Hypothalamus (tissue), 51 donors: ENCODE measurements at regions not wholly inside any gene's neighbourhood (a gene's known extent, or its start where the extent isn't known, plus 50 kb on each side); places are given as distances from the start of the nearest gene placed in this dataset.
"Not testable (repeated sequence)": the region's sequence is repeated elsewhere in the genome, so short reads cannot be mapped to it uniquely, and the experiment has no call there.

Source experiments
- DNase-seq, 51 donors: peaks; one replicate each; lab custom pipeline; 2025; lab: John Stamatoyannopoulos, UW

DNA sequence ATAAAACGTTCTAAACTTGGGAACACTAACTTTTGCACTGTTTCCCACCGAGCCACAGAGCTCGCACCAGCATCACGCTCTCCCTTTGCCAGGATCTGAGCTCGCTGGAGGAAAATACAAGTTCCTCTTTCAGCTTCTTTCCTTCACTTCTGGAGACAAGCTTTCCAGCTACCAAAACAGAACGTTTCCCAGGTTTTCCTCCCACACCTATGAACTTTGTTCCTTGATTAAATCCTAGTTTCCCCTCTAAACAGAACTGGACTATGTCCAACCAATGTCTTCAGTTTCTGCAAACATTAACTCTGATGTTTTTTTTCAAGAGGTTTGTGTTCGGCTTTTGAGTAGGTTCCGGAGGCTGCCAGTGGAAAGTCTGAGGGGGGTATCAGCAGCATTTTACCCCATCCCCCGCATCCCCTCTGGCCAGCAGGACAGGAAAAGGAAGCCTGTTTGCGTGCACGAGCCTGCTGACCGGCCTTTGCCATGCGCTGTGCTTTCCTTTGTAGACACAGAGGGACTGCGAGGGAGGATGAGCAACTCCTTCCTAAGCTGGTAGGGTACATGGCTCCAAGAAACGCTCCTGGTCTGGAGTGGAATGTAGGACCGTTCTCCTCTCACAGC lies 135.5 kb downstream of the LY86 start:
- peak in 9 of 51 donors; percentile 15 to 71 (median 43) for DNase-seq

DNA sequence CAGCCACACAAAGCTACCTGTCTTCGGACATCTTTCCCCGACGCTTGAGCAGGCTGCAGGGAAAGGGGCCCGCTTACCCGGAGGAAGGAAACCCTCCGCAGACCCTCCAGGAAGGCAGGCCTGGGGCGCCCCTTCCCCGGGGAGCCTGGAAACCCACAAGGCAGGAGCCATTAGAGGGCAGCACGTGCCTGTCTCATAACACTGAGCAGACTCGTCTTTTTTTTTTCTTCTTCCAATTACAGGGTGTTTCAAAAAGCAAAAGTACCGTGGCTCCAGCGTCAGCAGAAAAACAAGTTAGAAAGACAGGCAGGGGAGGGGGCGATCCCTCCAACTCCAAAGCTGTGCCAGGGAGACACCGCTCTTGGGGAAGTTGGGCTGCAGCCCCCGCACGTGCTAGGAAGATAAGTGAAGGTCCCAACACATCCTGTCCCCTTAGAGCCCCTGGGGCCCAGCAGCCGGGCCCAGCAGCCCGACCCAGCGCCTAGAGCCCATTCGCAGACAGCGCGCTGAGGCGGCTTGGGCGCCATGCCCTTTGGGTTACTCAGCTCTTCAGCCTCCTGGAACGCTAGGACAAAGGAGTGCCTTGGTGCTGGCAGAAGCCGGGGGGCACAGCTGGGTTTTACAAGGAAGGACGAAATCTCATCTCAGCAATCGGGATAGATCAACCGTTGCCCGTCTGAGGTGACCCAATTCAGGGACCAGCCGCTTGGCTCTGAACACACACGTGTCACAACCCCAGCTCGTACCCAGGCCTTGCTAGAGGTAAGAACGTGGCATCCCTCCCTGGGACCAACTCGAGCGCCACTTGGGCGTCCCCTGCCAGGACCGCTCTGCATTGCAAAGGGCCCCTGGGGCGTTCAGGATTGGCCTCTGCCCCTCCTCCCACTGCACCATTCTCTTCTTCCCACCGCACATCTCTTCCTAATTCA lies 136.3 kb downstream of the LY86 start:
- peak in 35 of 51 donors; percentile 13 to 71 (median 41) for DNase-seq

- DNase-seq, result peak in 7 of 51 donors; percentile 8 to 30 (median 15)
These were observed 137.1 kb downstream of the LY86 start for GRCh38 chr6:6725468-6726209.

DNA sequence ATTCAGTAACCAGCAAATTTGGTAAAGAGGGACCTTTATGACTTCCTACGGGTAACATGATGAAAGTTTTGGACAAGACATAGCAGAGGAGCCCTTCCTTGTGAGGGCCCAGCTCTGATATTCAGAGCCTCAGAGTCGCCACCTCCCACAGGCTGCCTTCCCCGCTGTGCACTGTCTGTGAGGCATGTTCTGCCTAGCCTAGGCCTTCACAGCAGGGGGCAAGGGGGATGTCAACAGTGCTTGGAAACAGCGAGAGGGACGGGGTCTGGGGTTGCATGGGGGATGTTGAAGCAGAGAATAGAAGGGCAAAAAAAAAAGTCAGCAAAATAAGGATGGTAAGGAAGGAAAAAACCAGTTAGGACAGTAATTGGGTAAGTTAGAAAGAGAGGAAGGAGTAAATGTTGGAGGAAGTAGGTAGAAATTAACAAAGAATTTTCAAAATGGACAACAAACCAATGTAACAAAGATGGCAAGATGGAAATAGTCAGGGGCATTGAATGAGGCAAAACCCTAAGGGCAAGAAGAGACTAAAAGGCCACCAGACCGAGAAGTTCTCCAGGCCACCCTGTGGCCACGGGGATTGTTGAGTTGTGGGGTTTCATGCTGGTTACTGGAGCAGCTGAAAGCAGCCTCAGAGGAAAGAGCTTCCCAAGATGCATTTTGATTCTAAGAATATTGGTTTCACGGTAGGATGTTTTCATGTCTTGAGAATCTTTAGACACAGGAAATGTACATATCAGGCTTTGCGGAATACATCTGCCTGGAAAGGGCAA lies 139.8 kb downstream of the LY86 start:
- no peak for DNase-seq

DNA sequence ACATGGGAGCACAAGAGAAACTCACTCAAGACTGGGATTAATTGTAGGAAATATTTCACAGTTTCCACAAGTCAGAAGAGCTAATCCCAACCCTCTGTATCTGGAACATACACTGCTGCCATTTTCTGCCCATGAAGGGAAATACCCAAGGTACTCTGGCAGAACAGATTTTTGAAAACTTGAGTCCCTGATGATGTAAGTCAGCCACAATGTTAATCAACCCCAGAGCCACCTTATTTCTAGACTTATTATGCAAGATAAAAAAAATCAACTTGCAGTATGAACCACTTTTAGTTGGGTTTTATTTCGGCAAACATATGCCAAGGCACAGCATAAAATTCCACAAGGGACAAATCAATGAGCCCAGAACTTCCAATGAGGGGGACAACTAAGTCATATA lies 141.5 kb downstream of the LY86 start:
- no peak for DNase-seq

- DNase-seq, result peak in 1 of 51 donors; percentile 15
These were observed 142.3 kb downstream of the LY86 start for GRCh38 chr6:6730831-6731230.

DNA sequence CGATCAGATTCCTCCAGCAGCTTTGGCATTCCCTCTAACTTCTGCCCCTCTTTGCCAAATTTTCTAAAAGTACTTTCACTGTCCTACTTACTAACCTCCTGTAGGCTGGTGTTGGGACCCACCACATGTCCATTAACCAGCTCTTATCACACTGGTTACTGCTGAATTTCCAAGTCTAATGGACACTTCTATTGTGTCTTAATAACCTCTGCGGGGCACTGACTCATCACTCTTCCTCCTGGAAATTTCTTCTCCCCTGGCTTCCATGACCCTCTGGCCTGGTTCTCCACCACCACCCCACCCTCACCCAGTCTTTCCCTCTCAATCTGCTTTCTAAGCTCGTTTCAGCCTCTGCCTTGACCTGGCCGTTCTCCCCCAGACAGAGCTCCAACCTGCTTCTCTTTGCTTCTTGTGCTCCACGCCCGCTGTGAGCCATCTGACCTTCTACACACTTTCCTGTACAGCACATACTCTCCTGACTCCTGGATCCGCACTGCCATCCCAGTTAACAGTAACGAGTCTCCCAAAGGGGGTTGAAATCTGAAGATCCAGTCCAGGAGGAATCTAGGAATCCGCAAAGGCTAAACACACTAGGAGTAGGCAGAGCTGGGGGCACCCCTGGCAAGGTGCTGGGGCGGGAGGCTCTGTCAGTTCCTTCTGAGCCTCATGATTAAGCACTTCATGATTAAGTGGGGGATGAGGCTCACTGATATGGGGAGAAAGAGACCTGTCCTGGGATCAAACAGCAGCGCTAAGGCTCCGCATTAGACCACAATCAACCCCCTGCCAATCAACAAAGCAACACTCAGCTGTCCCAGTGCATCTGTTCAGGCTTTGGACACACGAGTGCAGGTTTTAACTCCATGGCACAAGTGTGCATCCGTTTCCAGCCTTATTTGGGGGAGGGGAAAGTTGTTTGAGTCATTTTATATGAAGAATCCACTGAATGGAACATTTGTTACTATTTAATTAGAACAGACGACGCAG lies 146.3 kb downstream of the LY86 start:
- no peak for DNase-seq

GRCh38 chr6:6736791-6737654 lies 148.5 kb downstream of the LY86 start:
- DNase-seq, result peak in 1 of 51 donors; percentile 12

- no peak for DNase-seq
These were observed 149.2 kb downstream of the LY86 start for GRCh38 chr6:6737671-6738070.

DNA sequence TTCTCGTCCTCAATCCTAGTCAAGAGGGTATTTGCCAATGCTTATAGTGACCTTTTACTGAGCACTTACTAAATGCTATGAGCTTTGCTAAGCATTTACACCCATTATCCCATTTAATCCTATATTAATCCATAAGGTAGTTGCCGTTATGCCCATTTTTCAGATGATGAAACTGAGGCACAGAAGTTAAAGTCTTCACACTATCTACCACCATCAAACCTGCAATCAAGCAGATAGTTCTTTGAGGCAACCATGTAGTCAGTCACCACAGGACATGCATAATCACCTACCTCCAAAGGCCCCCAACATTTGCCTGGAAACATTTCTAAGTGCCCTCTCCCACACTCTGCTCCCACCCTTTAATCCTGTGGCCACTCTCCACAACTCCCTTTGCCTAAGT lies 149.6 kb downstream of the LY86 start:
- DNase-seq, result no peak

- no peak for DNase-seq
These were observed 150.6 kb downstream of the LY86 start for GRCh38 chr6:6738922-6739716.

GRCh38 chr6:6740595-6740994 lies 152.1 kb downstream of the LY86 start:
- DNase-seq, result no peak

DNA sequence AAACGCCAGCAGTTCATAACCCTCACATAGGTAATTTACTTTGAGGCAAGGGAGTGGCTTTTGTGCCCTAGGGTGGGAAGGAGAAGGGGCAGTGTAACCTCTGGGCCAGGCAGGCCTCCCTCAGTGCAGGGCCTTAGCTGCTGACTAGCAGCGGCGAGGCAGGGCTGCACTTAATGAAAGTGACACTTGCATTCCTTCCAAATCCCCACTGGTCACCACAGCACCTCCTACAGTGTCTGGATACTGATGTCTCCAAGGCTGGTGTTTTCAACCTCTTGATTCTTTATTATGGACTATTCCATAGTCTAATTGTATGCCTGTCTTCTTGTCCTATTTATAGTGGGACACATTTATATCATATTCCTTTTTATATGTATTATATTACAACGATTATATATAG lies 152.7 kb downstream of the LY86 start:
- no peak for DNase-seq

DNA sequence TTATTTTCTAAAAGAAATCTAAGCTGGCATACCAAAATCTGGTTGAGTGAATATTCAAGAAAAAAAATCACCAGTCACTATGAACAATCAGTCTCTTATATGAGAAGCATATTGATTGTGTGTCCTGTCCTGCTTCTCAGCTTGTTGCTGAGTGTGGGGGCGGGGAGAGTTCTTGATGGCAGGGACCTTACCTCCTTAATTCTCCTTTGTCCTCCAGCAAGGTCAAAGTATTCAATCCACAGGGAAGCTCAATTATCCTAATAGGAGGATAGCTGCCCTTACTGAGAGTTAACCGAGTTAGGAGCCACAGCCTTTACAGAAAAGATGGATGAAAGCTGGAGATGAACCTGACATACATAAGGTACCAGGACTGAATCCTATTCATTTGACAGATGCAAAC lies 154.0 kb downstream of the LY86 start:
- DNase-seq, result no peak

DNA sequence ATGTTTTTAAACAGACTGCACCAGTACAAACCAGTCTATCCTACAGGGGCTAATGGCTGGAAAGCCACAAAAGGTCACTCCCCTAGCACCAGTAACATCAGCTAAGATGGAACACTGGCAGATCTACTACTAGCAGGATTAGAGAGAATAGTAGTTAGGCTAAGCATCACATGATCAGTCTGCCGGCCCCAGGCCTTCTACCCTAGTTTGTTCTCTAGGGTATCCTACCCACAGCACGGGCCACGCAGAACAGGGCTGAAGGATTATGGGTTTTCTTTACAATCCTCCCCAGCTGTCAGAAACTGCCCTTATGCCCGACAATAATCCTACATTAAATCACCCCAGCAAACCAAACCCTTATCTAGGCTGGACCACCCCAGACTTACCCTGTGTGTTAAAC lies 156.0 kb downstream of the LY86 start:
- DNase-seq, result no peak

GRCh38 chr6:6745637-6746332 lies 157.3 kb downstream of the LY86 start:
- DNase-seq, result not testable (repeated sequence)
